Uterus (tissue), 2 donors: ENCODE measurements at regions not wholly inside any gene's neighbourhood (a gene's known extent, or its start where the extent isn't known, plus 50 kb on each side); places are given as distances from the start of the nearest gene placed in this dataset.

Experiments
- CTCF ChIP-seq, 4 experiments: fragments of 200-600 bp in 2 of 4; fragments of 450-650 bp in 2 of 4; sonication (generic) in 2 of 4; IDR thresholded peaks; one replicate each; pipeline ENCODE4 v1.5.1; 2016 to 2019; ENCODE audit warnings: antibody characterized with exemption in 4 of 4, mild to moderate bottlenecking in 2 of 4, moderate library complexity in 1 of 4
- POLR2A ChIP-seq, 2 donors: fragments of 450-650 bp; IDR thresholded peaks; one replicate each; pipeline ENCODE4 v1.6.1; 2016; ENCODE audit warnings: antibody characterized with exemption in 2 of 2, mild to moderate bottlenecking in 1 of 2, moderate library complexity in 1 of 2

- TF ChIP-seq POLR2A (IDR thresholded peaks at IDR 0.05) (no peak), CTCF (IDR thresholded peaks at IDR 0.05) (no peak)
Measured at GRCh38 chr7:10106609-10107008, 867.1 kb upstream of the PHF14 start.
